HUES48 (cell line): ENCODE measurements at regions not wholly inside any gene's neighbourhood (a gene's known extent, or its start where the extent isn't known, plus 50 kb on each side); places are given as distances from the start of the nearest gene placed in this dataset.

ENCODE experiments used
- H3K27ac ChIP-seq: one replicate; pipeline ENCODE4 v1.7.0; 2013; ENCODE audit warnings: low read depth, low read length, inconsistent platforms
- H3K27me3 ChIP-seq: 2 replicates; pipeline ENCODE4 v1.6.1; 2013; ENCODE audit warnings: mild to moderate bottlenecking, low read length; ENCODE audit not compliant: control insufficient read depth, insufficient read depth
- H3K36me3 ChIP-seq: 2 replicates; pipeline ENCODE4 v1.6.1; 2013; ENCODE audit warnings: low read length; ENCODE audit not compliant: control insufficient read depth, insufficient read depth
- H3K4me1 ChIP-seq: 2 replicates; pipeline ENCODE4 v1.6.1; 2013; ENCODE audit warnings: mild to moderate bottlenecking, low read length; ENCODE audit not compliant: control insufficient read depth, insufficient read depth
- H3K4me3 ChIP-seq: 2 replicates; pipeline ENCODE4 v1.5.1; 2013; ENCODE audit warnings: mild to moderate bottlenecking, low read depth, low read length
- H3K9ac ChIP-seq: 2 replicates; pipeline ENCODE4 v1.6.1; 2013; ENCODE audit warnings: mild to moderate bottlenecking, low read depth, low read length, moderate library complexity
- H3K9me3 ChIP-seq: 2 replicates; pipeline ENCODE4 v1.6.1; 2013; ENCODE audit warnings: low read length; ENCODE audit not compliant: control insufficient read depth, insufficient read depth

- H3K36me3 ChIP-seq = no peaks in the 10 kb centered on the region
- H3K9ac ChIP-seq = no peak overlapping the region
- H3K27me3 ChIP-seq = no peaks in the 10 kb centered on the region
- H3K4me1 ChIP-seq = no peaks in the 10 kb centered on the region
- H3K4me3 ChIP-seq = no peak overlapping the region
- 0 out of 2 replicates have a peak, but pooled peaks cover 5% of the 10 kb centered on the region for H3K9me3 ChIP-seq
- no peak overlapping the region for H3K27ac ChIP-seq
These were observed 87.2 kb upstream of the ADTRP start for GRCh38 chr6:11865680-11866300.

DNA sequence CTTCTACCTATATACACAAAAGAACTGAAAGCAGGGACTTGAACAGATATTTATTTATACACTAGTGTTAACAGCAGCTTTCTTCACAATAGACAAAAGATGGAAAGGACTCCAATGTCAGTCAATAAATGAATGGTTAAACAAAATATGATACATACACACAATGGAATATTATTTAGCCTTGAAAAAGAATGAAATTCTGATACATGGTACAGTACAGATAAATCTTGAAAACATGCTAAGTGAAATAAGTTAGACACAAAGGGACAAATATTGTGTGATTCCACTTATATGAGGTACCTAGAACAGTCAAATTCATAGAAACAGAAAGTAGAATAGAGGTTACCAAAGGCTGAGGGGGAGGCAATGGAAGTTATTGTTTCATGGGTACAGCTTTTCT lies 79.8 kb upstream of the ADTRP start:
- Histone ChIP-seq H3K4me3 (no peak overlapping the region), H3K27ac (no peak overlapping the region), H3K36me3 (no peaks in the 10 kb centered on the region), H3K4me1 (no peaks in the 10 kb centered on the region), H3K9ac (no peak overlapping the region), H3K9me3 (no peaks in the 10 kb centered on the region), H3K27me3 (no peaks in the 10 kb centered on the region)

- H3K36me3 ChIP-seq = no peaks in the 10 kb centered on the region
- no peaks in the 10 kb centered on the region for H3K9me3 ChIP-seq
- H3K4me3 ChIP-seq = no peak overlapping the region
- no peaks in the 10 kb centered on the region for H3K4me1 ChIP-seq
- no peak overlapping the region for H3K27ac ChIP-seq
- no peak overlapping the region for H3K9ac ChIP-seq
- H3K27me3 ChIP-seq = no peaks in the 10 kb centered on the region
These were observed 77.1 kb upstream of the ADTRP start for GRCh38 chr6:11855743-11856142.

- no peaks in the 10 kb centered on the region for H3K27me3 ChIP-seq
- H3K4me3 ChIP-seq = no peak overlapping the region
- no peaks in the 10 kb centered on the region for H3K9me3 ChIP-seq
- H3K4me1 ChIP-seq = no peaks in the 10 kb centered on the region
- H3K9ac ChIP-seq = no peak overlapping the region
- H3K36me3 ChIP-seq = no peaks in the 10 kb centered on the region
- H3K27ac ChIP-seq = no peak overlapping the region
These were observed 76.0 kb upstream of the ADTRP start for GRCh38 chr6:11854408-11855165.

DNA sequence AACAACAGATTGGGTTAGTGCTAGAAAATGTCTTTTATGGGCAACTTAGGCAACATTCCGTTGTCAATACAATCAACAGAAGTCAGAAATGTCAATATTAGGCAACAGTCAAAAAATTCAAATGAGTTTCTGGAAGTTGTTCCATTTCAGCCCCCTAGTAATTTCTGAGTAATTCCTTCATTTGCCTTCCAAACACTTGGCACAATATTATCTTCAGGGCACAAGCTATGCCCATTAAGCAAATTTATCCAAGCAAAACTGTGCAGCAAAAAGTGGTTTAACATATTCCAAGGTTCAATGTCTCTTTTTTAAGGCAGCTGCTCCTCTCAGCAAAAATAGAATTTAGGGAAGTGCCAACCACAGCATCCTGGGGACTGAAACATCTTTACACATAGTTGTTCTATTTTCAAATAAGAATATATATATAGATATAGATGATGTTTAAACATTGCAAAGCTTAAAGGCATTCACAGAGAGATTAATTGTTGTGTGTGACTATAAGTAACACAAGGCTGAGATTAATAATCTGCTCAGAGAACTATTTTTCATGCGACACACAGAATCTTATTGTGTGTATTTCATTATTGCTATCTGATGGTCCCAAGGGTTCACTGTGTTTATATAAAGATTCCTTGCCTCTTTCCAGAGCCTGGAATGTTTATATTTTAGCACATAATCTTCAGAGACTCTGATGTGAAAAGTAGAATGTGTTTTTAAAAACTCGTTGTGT lies 75.2 kb upstream of the ADTRP start:
- Histone ChIP-seq H3K9me3 (no peaks in the 10 kb centered on the region), H3K4me3 (no peak overlapping the region), H3K27ac (no peak overlapping the region), H3K9ac (no peak overlapping the region), H3K4me1 (no peaks in the 10 kb centered on the region), H3K27me3 (no peaks in the 10 kb centered on the region), H3K36me3 (no peaks in the 10 kb centered on the region)

- no peaks in the 10 kb centered on the region for H3K27me3 ChIP-seq
- H3K27ac ChIP-seq = no peak overlapping the region
- H3K9ac ChIP-seq = no peak overlapping the region
These were observed 73.6 kb upstream of the ADTRP start for GRCh38 chr6:11852061-11852651.

GRCh38 chr6:11851387-11851786 lies 72.8 kb upstream of the ADTRP start:
- H3K36me3 ChIP-seq = no peaks in the 10 kb centered on the region
- H3K27ac ChIP-seq = no peak overlapping the region
- H3K9ac ChIP-seq = no peak overlapping the region
- H3K27me3 ChIP-seq = no peaks in the 10 kb centered on the region
- H3K4me3 ChIP-seq = no peak overlapping the region
- no peaks in the 10 kb centered on the region for H3K9me3 ChIP-seq
- H3K4me1 ChIP-seq = no peaks in the 10 kb centered on the region

More at GRCh38 chr6:11852061-11852651, 73.6 kb upstream of the ADTRP start:
- Histone ChIP-seq H3K36me3 (no peaks in the 10 kb centered on the region), H3K4me3 (no peak overlapping the region), H3K4me1 (no peaks in the 10 kb centered on the region), H3K9me3 (no peaks in the 10 kb centered on the region)

DNA sequence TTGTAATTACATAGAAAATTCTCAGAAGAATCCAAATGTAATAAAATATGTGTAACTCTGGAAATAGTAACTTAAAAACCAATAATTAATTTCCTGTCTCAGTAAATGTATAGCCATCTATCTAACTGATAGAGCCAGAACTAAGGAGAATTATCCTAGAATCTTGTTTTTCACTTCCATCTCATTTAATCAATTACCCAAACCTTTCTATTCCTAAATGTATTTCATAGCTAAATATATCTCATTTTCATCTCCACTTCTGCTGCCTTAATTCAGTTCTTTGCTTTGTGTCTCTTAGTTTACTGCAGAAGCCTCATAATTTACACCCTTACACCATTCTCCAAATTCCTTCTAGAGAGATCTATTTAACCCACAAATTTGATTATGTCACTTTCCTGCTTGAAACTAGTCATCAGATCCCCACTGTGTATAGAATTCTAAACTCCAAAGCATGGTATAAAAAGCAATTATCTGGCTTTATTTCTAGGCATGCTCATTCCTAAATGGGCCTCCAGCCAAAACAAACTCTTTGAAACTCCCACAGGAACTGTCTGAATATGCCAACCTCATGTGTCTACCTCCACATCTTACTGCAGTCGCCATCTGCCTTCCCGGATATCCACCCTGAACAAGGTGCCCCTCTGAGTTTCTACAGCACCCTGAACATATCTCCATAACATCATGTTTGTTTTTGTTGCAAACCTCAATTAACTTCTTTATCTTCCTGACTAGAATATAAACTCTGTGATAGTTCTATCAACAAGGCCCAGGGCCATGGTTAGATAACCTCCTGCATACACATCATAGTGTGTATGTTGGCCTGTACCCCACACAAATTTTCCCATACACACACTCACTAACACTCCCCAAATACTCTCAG lies 70.5 kb upstream of the ADTRP start:
- Histone ChIP-seq H3K4me1 (no peaks in the 10 kb centered on the region), H3K27me3 (no peaks in the 10 kb centered on the region), H3K9ac (no peak overlapping the region), H3K9me3 (no peaks in the 10 kb centered on the region), H3K36me3 (no peaks in the 10 kb centered on the region), H3K4me3 (no peak overlapping the region), H3K27ac (no peak overlapping the region)

- Histone ChIP-seq H3K27me3 (no peaks in the 10 kb centered on the region), H3K36me3 (no peaks in the 10 kb centered on the region), H3K27ac (no peak overlapping the region), H3K9me3 (no peaks in the 10 kb centered on the region), H3K9ac (no peak overlapping the region), H3K4me1 (no peaks in the 10 kb centered on the region), H3K4me3 (no peak overlapping the region)
These were observed 69.7 kb upstream of the ADTRP start for GRCh38 chr6:11848346-11848651.

GRCh38 chr6:11847515-11848345 lies 69.1 kb upstream of the ADTRP start:
- Histone ChIP-seq H3K9ac (no peak overlapping the region), H3K9me3 (no peaks in the 10 kb centered on the region), H3K27me3 (no peaks in the 10 kb centered on the region), H3K4me3 (no peak overlapping the region), H3K36me3 (no peaks in the 10 kb centered on the region), H3K27ac (no peak overlapping the region), H3K4me1 (no peaks in the 10 kb centered on the region)
